GM19324 (cell line): ENCODE measurements at regions not wholly inside any gene's neighbourhood (a gene's known extent, or its start where the extent isn't known, plus 50 kb on each side); places are given as distances from the start of the nearest gene placed in this dataset.
"Not testable (repeated sequence)": the region's sequence is repeated elsewhere in the genome, so short reads cannot be mapped to it uniquely, and the experiment has no call there.

Experiments
- ATAC-seq: cut with Tn5 transposase; IDR thresholded peaks from one replicate; pipeline ENCODE4 v1.9.1; 2021; ENCODE audit warnings: mild to moderate bottlenecking, moderate library complexity; ENCODE audit not compliant: unreplicated experiment, low FRiP score

GRCh38 chr17:77332034-77332971 is 191.5 kb downstream of the SEC14L1 start:
- no peak for ATAC-seq

- no peak for ATAC-seq
Measured at GRCh38 chr17:77332981-77333685, 192.4 kb downstream of the SEC14L1 start.

DNA sequence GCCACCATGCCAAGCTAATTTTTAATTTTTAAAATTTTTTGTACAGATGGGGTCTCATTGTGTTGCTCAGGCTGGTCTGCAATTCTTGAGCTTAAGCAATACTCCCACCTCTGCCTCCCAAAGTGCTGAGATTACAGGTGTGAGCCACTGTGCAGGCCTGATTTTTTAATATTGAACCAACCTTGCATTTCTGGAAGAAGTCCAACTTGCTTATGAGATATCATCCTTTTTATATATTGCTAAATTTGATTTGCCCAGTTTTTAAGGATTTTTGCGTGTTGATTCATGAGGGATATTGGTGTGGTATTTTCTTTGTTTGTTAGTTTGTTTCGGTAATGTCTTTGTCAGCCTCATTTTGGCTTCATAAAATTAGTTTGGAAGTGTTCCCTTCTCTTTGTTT is 196.4 kb downstream of the SEC14L1 start:
- ATAC-seq, result no peak

- no peak for ATAC-seq
Measured at GRCh38 chr17:77341069-77341541, 200.3 kb downstream of the SEC14L1 start.

DNA sequence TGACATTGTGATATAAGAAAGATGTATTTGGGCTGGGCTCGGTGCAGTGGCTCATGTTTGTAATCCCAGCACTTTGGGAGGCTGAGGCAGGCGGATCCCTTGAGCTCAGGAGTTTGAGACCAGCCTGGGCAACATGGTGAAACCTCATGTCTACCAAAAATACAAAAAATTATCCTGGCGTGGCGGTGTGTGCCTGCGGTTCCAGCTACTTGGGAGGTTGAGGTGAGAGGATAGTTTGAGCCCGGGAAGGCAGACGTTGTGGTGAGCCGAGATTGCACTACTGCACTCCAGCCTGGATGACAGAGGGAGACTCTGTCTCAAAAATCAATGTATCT is 201.9 kb downstream of the SEC14L1 start:
- not testable (repeated sequence) for ATAC-seq

GRCh38 chr17:77343031-77343800 is 202.4 kb downstream of the SEC14L1 start:
- no peak for ATAC-seq

- no peak for ATAC-seq
Measured at GRCh38 chr17:77344038-77344437, 203.3 kb downstream of the SEC14L1 start.

- no peak for ATAC-seq
Measured at GRCh38 chr17:77345260-77345910, 204.6 kb downstream of the SEC14L1 start.

DNA sequence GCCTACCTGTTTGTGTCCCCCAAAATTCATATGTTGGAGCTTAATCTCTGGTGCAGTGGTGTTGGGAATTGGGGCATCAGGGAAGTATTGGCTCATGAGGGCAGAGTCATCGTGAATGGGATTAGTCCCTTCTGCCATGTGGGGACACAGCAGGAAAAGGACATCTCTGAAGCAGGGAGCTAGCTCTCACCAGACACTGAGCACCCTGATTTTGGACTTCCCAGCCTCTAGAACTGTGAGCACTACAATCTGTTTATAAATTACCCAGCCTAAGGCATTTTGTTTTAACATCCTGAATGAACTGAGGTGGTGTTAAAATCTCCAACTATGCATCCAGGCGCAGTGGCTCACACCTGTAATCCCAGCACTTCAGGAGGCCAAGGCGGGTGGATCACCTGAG is 206.0 kb downstream of the SEC14L1 start:
- no peak for ATAC-seq

GRCh38 chr17:77347544-77347943 is 206.8 kb downstream of the SEC14L1 start:
- no peak for ATAC-seq

DNA sequence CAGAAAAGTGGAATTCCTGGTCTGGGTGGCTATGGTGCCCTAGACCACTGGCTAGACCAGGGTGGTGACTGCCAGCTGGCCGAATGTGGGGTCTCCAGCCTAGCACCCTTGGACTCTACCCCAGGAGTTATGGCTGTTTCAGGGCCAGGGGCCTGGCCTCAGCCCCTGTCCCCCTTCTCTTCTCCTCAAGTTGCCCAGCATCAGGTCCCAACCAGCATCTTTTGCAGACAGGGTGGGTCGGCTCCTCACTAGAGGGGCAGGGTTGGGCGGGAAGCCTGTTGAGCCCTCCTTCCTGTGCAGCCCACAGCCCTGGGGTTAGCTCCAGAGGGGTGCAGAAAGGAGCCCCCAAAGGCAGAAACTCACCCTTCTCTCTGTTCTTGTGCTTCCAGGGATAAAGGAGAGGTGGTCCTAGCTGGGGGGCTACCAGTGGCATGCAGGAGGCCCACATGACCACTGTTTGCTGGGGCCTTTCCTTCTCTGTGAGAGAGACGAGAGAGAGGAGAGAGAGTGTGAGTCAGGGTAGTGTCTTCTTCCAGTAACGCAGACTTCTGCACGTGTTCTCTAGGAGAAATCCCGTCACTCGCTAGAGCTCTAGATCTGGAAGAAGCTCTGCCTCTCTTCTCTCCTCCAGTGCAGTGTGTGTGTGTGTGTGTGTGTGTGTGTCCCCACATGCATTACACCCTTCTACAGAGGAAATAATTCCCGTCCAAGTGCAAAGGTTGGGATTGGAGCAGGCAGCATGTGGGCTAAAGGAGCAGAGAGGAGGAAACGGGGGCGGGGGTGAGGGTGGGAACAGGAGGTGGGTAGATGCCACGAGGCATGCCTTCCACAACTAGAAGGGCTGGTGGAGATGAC is 209.4 kb downstream of the SEC14L1 start:
- no peak for ATAC-seq

DNA sequence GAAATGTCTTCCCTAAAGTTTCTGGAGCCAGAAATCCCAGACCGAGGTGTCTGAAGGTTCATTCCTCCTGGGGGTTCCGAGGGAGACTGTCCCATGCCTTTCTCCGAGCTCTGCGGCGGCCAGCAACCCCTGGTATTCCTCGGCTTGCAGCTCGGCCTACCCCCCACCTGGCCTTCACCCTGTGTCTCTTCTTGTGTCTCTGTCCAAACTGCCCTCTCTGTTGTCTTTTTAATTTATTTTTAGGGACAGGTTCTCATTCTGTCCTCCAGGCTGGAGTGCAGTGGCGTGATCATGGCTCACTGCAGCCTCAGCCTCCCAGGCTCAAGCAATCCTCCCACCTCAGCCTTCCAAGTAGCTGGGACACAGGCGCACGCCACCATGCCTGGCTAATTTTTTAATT is 211.7 kb downstream of the SEC14L1 start:
- ATAC-seq, result no peak

- ATAC-seq, result no peak
Measured at GRCh38 chr17:77352996-77353395, 212.2 kb downstream of the SEC14L1 start.

DNA sequence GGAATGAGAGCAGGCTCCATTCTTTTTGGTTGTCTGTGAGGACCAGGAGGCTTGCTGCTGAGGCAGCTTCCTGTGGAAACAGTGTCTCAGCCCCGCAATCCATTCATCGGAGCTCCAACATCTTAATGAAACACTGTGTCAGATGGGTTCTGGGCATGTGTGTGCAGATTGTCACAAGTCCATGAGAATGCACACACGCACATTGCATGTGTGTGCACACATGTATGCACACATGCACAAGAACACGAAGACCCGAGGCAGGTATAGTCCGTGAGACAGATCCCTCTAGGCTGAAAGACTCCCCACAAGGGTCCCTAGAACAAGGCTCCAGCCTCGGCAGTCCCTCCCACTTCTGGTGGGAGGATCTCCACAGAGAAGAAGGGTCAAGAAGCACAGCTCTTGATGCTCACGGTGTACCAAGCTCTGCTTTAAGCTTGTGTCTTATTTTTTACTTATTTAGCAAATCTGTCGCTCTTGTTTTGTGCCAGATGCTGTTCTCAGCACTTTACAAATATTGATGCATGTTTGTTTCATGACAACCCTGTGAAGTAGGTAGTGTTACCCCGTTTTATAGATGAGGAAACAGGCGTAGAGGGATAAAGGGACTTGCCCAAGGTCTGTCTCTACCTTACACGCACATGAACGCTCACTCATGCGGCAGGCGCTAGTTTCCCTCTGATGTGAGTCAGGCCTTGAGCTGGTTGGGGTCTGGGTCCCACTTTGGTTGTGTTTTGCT is 213.1 kb downstream of the SEC14L1 start:
- no peak for ATAC-seq

DNA sequence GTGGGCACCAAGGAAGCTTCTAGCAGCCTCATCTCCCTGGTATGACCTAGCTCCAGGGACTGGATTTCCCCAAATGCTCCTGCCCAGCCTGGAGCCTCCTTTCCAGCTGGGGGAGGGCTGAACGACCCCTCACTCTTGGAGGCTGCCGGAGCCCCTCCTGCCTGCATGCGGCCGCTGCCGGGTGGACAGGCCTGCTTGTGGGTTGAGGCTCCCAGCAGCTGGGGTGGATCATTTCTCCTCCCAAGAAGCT is 213.6 kb downstream of the SEC14L1 start:
- ATAC-seq, result no peak

DNA sequence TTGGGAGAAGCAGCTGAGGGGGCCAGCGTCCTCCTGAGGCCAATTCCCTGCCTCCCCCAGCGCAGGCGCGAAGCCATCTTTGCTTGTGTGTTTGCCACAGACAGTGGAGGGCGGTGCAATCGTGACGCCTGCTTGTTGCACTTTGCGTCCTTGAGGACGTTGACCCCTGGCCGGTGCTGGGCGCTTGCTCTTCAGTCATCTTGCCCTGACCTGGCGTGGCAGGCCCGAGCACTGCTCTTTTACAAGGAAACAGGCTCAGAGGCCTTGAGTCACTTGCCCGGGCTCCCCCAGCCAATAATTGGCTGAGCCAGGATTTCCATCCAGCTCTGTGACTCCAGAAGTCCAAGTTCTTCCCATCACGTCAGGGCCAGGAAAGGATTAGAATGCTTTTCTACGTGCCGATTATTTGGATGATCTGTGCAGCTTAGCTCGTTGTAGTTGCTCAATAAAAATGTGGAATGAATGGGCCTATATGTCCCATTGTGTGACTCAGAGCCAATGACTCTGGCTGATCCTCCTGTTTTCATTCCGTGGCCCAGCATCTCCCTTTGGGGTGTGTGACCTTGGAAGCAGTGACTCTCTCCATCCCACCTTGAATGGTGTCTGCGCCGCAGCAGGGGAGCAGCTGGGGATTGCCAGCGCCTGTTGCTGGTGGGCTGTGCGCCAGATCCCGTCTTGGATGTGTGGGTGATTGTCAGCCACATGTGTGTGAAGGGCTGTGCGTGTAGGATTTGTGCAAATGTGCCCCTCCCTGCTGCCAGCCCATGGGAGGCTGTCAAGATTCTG is 214.1 kb downstream of the SEC14L1 start:
- no peak for ATAC-seq

GRCh38 chr17:77356109-77356689 is 215.4 kb downstream of the SEC14L1 start:
- no peak for ATAC-seq

GRCh38 chr17:77356690-77357201 is 216.0 kb downstream of the SEC14L1 start:
- no peak for ATAC-seq
